Activated CD8-positive, alpha-beta memory T cell treated with anti-CD3 and anti-CD28 coated beads, Interleukin-2, amount 50 U/mL, for 1 hour (primary cell): ENCODE measurements at regions not wholly inside any gene's neighbourhood (a gene's known extent, or its start where the extent isn't known, plus 50 kb on each side); places are given as distances from the start of the nearest gene placed in this dataset.

ENCODE experiments used
- DNase-seq: peaks from one replicate; pipeline ENCODE4 v3.0.0-alpha.2; 2020; ENCODE audit errors: extremely low read depth

- DNase-seq, result no peak
Measured at GRCh38 chr17:73929860-73930430, 273.5 kb upstream of the RPL38 start.

GRCh38 chr17:73932216-73932749, 271.2 kb upstream of the RPL38 start:
- DNase-seq, result no peak

GRCh38 chr17:73933164-73933766, 270.2 kb upstream of the RPL38 start:
- DNase-seq, result no peak

GRCh38 chr17:73933871-73934270, 269.6 kb upstream of the RPL38 start:
- DNase-seq, result no peak

- DNase-seq, result no peak
Measured at GRCh38 chr17:73934696-73935095, 268.8 kb upstream of the RPL38 start.

GRCh38 chr17:73936908-73937627, 266.4 kb upstream of the RPL38 start:
- no peak for DNase-seq

- no peak for DNase-seq
Measured at GRCh38 chr17:73938706-73939105, 264.8 kb upstream of the RPL38 start.

- no peak for DNase-seq
Measured at GRCh38 chr17:73939806-73940205, 263.7 kb upstream of the RPL38 start.

- no peak for DNase-seq
Measured at GRCh38 chr17:73940511-73940910, 263.0 kb upstream of the RPL38 start.

- DNase-seq, result no peak
Measured at GRCh38 chr17:73941919-73942530, 261.5 kb upstream of the RPL38 start.

GRCh38 chr17:73942703-73943415, 260.6 kb upstream of the RPL38 start:
- DNase-seq, result no peak

- DNase-seq, result no peak
Measured at GRCh38 chr17:73943416-73944110, 259.9 kb upstream of the RPL38 start.

- no peak for DNase-seq
Measured at GRCh38 chr17:73944366-73944765, 259.1 kb upstream of the RPL38 start.

GRCh38 chr17:73947281-73947965, 256.1 kb upstream of the RPL38 start:
- no peak for DNase-seq

GRCh38 chr17:73947966-73948355, 255.5 kb upstream of the RPL38 start:
- DNase-seq, result no peak

GRCh38 chr17:73949903-73950592, 253.4 kb upstream of the RPL38 start:
- no peak for DNase-seq

GRCh38 chr17:73950593-73950914, 252.9 kb upstream of the RPL38 start:
- DNase-seq, result no peak

- DNase-seq, result no peak
Measured at GRCh38 chr17:73952082-73952479, 251.4 kb upstream of the RPL38 start.

- DNase-seq, result no peak
Measured at GRCh38 chr17:73952480-73953205, 250.8 kb upstream of the RPL38 start.
